HepG2 (cell line): ENCODE measurements at regions not wholly inside any gene's neighbourhood (a gene's known extent, or its start where the extent isn't known, plus 50 kb on each side); places are given as distances from the start of the nearest gene placed in this dataset.
A peak's percentile ranks its signal among the peaks of the same experiment; 100 is the strongest.

Source experiments
- ATAC-seq: fragments of 200-7000 bp; cut with Tn5 transposase; 3 replicates; pipeline ENCODE4 v1.9.1; 2020; ENCODE audit warnings: mild to moderate bottlenecking, moderate library complexity
- BruUV-seq: library from RNA; stranded (reverse); fragments of 400-500 nt; replicated peaks from 2 replicates; lab custom pipeline; 2021; lab: Mats Ljungman, UMichigan
- CTCF ChIA-PET: fragments of 300-600 bp; formaldehyde crosslinking; extraction: SDS; loops from one replicate; lab custom pipeline; 2021; ENCODE audit warnings: low total read pairs, inconsistent platforms, low intra/inter-chr PET ratio; lab: Yijun Ruan, JAX
- POLR2A ChIA-PET: fragments of 350-600 bp; sonication (Branson Sonifier 250); formaldehyde crosslinking; loops from one replicate; lab custom pipeline; 2020; ENCODE audit warnings: antibody characterized with exemption, inconsistent platforms; lab: Yijun Ruan, JAX
- DNase-seq: peaks from one replicate; pipeline ENCODE4 v3.0.0-alpha.2; 2015; ENCODE audit warnings: low spot score
- FAIRE-seq: peaks from 3 replicates; lab custom pipeline; 2011; peaks lifted over from hg19 to GRCh38; lab: Jason Lieb, UNC
- H2AFZ ChIP-seq: one replicate; pipeline ENCODE4 v1.6.1; 2011; ENCODE audit warnings: low read length, inconsistent platforms
- H3K27ac ChIP-seq: fragments of 300-600 bp; 3 replicates; pipeline ENCODE4 v1.8.0; 2011; ENCODE audit warnings: mixed run types, mild to moderate bottlenecking, mixed read lengths, low read length, inconsistent platforms; ENCODE audit not compliant: insufficient read depth; ENCODE audit errors: extremely low read length
- H3K27me3 ChIP-seq, 2 experiments: fragments of 200-600 bp in 1 of 2; 2 replicates in 1 of 2; 3 replicates in 1 of 2; pipeline versions ENCODE4 v1.6.0 to v1.8.0; 2011; ENCODE audit warnings: low read length in 2 of 2, mild to moderate bottlenecking in 2 of 2, moderate library complexity in 2 of 2, inconsistent platforms in 1 of 2; ENCODE audit not compliant: insufficient read depth in 2 of 2, control insufficient read depth in 1 of 2
- H3K36me3 ChIP-seq, 2 experiments: fragments of 200-600 bp in 1 of 2; replicated peaks in 1 of 2; 2 replicates in 1 of 2; 3 replicates in 1 of 2; pipeline versions ENCODE4 v1.5.1 to v1.8.0; 2011; ENCODE audit warnings: low read length in 2 of 2, inconsistent platforms in 1 of 2; ENCODE audit not compliant: insufficient read depth in 2 of 2, control insufficient read depth in 1 of 2
- H3K4me1 ChIP-seq: 2 replicates; pipeline ENCODE4 v1.5.1; 2012; ENCODE audit warnings: low read length, inconsistent platforms; ENCODE audit not compliant: insufficient read depth
- H3K4me2 ChIP-seq: 2 replicates; pipeline ENCODE4 v1.6.0; 2011; ENCODE audit warnings: low read depth, low read length, inconsistent platforms
- H3K4me3 ChIP-seq, 3 experiments: fragments of 200-600 bp in 1 of 3; sonication (generic), shearing (Covaris generic) in 1 of 3; replicated peaks in 1 of 3; 2 replicates each; pipeline ENCODE4 v1.5.1; 2011 to 2016; ENCODE audit warnings: low read length in 3 of 3, inconsistent platforms in 2 of 3, low read depth in 2 of 3, mild to moderate bottlenecking in 2 of 3, control low read depth in 1 of 3, mixed read lengths in 1 of 3; ENCODE audit not compliant: insufficient read depth in 1 of 3
- H3K79me2 ChIP-seq: one replicate; pipeline ENCODE4 v1.6.1; 2011; ENCODE audit warnings: low read length, inconsistent platforms; ENCODE audit not compliant: insufficient read depth
- H3K9ac ChIP-seq: 2 replicates; pipeline ENCODE4 v1.6.0; 2011; ENCODE audit warnings: mild to moderate bottlenecking, low read depth, low read length, inconsistent platforms; ENCODE audit not compliant: insufficient read depth
- H3K9me3 ChIP-seq: 2 replicates; pipeline ENCODE4 v1.5.1; 2012; ENCODE audit warnings: mild to moderate bottlenecking, low read length
- H4K20me1 ChIP-seq: 2 replicates; pipeline ENCODE4 v1.6.0; 2011; ENCODE audit warnings: inconsistent platforms, mild to moderate bottlenecking, low read length, moderate library complexity; ENCODE audit not compliant: insufficient read depth
- ATF7 ChIP-seq, 2 experiments: fragments of 450-650 bp in 1 of 2; sonication (generic) in 1 of 2; formaldehyde crosslinking in 1 of 2; IDR thresholded peaks; 2 replicates each; pipeline versions ENCODE4 v1.4.0 to v1.6.1; 2016 to 2020; ENCODE audit warnings: antibody characterized with exemption in 1 of 2, mild to moderate bottlenecking in 1 of 2, missing genetic modification reagents in 1 of 2
- CREB1 ChIP-seq, 2 experiments: fragments of 450-650 bp in 1 of 2; IDR thresholded peaks; 2 replicates each; pipeline ENCODE4 v1.6.1; 2016 to 2017; ENCODE audit warnings: control low read depth in 1 of 2, mild to moderate bottlenecking in 1 of 2, missing compliant biosample characterization in 1 of 2, missing genetic modification characterization in 1 of 2
- WGBS: methylation state at CpG from one replicate; pipeline ENCODE4 v1.1.6; 2017; ENCODE audit warnings: low lambda C conversion rate; 5-methylcytosine and 5-hydroxymethylcytosine counted together
- in situ Hi-C: cut with HindIII; loops from 2 replicates; pipeline ENCODE4 v1.10.0; 2017; ENCODE audit warnings: low pct_unique_long_range_greater_than_20kb; ENCODE audit not compliant: extremely low pct_ligation_motif_present
- intact Hi-C: fragments of 100-400 bp; cut with micrococcal nuclease; formaldehyde crosslinking; loops from one replicate; pipeline ENCODE4 v1.10.0; 2022; ENCODE audit not compliant: unreplicated experiment
- TF ChIP-seq, protein P1 (sequence below): sonication (generic); formaldehyde crosslinking; IDR thresholded peaks from 2 replicates; pipeline ENCODE4 v1.4.0; 2020; ENCODE audit warnings: missing genetic modification reagents, borderline replicate concordance

DNA sequence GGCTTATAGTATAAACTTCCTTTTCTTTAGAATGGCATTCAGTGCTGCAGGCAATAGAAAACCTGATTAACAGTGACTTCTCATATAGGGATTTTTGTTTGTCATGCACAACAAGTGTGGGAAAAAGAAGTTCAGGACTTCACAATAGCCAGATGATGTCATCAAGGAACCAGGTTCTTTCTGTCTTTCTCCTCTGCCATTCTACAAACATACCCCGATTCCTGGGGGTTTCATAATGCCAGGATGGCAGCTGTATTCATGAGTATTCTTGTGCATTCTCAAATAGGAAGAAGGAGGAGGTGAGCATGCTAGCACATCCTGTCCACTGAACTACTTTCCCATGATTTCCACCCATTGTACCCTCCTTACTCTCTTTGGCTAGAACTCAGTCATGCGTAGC lies 182.7 kb upstream of the EEA1 start:
- H3K9me3 ChIP-seq = no peaks in the 10 kb centered on the region
- WGBS = 91% methylated on average over 2 of the region's 2 CpGs
- no peak overlapping the region for H3K27ac ChIP-seq
- intact Hi-C loops = no loop called here
- DNase-seq (no peak), FAIRE-seq (no peak), ATAC-seq (no peak)
- ChIA-PET POLR2A (no interaction called here), CTCF (no interaction called here)
- peak; percentile 85 for TF ChIP-seq ATF7 (IDR thresholded peaks at IDR 0.05)
- no peak for TF ChIP-seq ATF7 (CRISPR knock-in tag; IDR thresholded peaks at IDR 0.05)
- TF ChIP-seq, protein P1, sequence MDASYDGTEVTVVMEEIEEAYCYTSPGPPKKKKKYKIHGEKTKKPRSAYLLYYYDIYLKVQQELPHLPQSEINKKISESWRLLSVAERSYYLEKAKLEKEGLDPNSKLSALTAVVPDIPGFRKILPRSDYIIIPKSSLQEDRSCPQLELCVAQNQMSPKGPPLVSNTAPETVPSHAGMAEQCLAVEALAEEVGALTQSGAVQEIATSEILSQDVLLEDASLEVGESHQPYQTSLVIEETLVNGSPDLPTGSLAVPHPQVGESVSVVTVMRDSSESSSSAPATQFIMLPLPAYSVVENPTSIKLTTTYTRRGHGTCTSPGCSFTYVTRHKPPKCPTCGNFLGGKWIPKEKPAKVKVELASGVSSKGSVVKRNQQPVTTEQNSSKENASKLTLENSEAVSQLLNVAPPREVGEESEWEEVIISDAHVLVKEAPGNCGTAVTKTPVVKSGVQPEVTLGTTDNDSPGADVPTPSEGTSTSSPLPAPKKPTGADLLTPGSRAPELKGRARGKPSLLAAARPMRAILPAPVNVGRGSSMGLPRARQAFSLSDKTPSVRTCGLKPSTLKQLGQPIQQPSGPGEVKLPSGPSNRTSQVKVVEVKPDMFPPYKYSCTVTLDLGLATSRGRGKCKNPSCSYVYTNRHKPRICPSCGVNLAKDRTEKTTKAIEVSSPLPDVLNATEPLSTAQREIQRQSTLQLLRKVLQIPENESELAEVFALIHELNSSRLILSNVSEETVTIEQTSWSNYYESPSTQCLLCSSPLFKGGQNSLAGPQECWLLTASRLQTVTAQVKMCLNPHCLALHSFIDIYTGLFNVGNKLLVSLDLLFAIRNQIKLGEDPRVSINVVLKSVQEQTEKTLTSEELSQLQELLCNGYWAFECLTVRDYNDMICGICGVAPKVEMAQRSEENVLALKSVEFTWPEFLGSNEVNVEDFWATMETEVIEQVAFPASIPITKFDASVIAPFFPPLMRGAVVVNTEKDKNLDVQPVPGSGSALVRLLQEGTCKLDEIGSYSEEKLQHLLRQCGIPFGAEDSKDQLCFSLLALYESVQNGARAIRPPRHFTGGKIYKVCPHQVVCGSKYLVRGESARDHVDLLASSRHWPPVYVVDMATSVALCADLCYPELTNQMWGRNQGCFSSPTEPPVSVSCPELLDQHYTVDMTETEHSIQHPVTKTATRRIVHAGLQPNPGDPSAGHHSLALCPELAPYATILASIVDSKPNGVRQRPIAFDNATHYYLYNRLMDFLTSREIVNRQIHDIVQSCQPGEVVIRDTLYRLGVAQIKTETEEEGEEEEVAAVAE (CRISPR knock-in tag) = no peak
- peak; percentile 32; the same call in 1 of the 2 replicates for TF ChIP-seq CREB1 (IDR thresholded peaks at IDR 0.05)
- TF ChIP-seq CREB1 (CRISPR knock-in tag; IDR thresholded peaks at IDR 0.05) = no peak
- no peak overlapping the region for H3K4me2 ChIP-seq
- no TSS peak for BruUV-seq
- H3K79me2 ChIP-seq = no peaks in the 10 kb centered on the region
- no peaks in the 10 kb centered on the region for H3K36me3 ChIP-seq
- H3K9ac ChIP-seq = no peak overlapping the region
- no peak overlapping the region for H3K4me3 ChIP-seq
- H3K4me1 ChIP-seq = peaks cover 44% of the 10 kb centered on the region
- no peak overlapping the region for H2AFZ ChIP-seq
- in situ Hi-C loops = no loop called here
- H4K20me1 ChIP-seq = no peaks in the 10 kb centered on the region
- H3K27me3 ChIP-seq = no peaks in the 10 kb centered on the region
